GM19395 (cell line): ENCODE measurements at regions not wholly inside any gene's neighbourhood (a gene's known extent, or its start where the extent isn't known, plus 50 kb on each side); places are given as distances from the start of the nearest gene placed in this dataset.
"Not testable (repeated sequence)": the region's sequence is repeated elsewhere in the genome, so short reads cannot be mapped to it uniquely, and the experiment has no call there.

Experiments used
- ATAC-seq: cut with Tn5 transposase; IDR thresholded peaks from one replicate; pipeline ENCODE4 v1.9.1; 2021; ENCODE audit warnings: mild to moderate bottlenecking, moderate library complexity; ENCODE audit not compliant: unreplicated experiment

DNA sequence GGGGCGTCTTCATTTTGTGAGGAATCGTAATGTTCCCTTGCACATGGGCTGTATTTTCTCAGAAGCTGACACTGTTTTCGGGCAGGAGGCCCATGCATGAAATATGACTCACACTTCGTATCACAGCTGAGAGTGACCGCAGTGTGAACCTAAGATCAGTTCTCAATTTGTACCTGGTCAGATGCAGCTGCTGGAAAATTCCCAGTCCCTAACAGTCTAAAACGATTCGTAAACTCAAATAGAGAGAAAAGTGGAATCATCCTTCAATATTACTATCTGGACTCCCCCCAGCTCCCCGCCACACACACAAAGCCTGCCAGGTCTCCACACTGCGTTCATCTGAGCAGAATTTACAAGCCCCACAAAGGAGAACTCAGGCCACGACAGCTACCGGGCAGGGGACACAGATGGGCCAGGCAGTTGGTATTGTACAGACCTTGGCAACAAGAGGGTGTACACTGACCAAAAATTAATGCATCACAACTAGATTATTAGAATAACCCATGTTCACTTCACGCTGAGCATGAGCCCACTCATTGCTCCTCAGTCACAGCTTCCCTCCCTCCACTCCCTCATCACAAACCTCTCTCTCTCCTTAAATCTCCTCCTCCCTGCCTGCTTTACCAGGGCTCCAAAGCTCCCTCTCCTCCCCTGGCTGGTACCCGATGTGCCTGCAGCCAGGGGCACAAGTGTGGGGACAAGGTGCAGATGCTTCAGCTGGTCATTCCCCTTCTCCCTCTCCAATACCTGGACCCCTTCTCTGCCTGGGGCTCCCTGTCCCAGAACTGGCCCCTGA is 488.4 kb downstream of the PREX1 start:
- no peak for ATAC-seq

- no peak for ATAC-seq
These were observed 489.1 kb downstream of the PREX1 start for GRCh38 chr20:48338717-48339116.

- ATAC-seq = no peak
These were observed 491.2 kb downstream of the PREX1 start for GRCh38 chr20:48336597-48336996.

GRCh38 chr20:48335308-48336050 is 492.3 kb downstream of the PREX1 start:
- no peak for ATAC-seq

DNA sequence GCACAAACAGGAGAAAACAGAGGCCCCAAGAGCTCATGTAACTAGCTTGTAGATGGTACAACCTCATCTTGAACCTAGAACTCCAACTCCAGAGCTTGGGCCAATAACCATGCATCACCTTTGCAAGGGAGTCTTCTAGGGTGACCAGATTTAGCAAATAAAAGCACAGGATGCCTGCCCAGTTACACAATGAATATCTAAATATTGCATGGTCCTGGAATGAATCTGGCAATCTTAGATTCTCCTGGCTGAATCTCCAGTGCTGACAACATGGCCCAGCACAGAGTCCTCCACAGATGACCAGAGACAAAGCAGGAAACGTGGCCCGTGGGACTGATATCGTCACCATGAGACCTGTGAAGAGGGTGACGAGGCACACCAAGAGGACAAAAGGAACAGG is 494.1 kb downstream of the PREX1 start:
- no peak for ATAC-seq

DNA sequence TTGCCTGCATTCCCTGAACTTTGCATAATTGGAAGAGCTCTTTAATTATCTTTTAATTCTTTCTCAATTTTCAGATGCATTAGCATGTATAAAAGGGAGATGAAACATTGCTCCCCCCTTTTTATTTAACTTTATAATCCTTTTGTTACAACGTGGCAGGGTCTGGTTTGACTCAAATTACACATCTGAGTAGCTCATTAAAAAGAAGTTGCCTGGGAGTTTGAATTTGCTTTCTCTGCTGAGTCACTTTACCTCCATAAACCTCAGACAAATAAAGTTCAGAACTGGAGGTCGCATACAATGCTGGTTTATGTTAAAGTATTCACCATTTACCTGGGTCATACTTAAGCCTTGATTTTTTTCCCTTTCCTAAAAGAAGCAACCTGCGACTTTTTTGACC is 495.2 kb downstream of the PREX1 start:
- ATAC-seq = no peak

DNA sequence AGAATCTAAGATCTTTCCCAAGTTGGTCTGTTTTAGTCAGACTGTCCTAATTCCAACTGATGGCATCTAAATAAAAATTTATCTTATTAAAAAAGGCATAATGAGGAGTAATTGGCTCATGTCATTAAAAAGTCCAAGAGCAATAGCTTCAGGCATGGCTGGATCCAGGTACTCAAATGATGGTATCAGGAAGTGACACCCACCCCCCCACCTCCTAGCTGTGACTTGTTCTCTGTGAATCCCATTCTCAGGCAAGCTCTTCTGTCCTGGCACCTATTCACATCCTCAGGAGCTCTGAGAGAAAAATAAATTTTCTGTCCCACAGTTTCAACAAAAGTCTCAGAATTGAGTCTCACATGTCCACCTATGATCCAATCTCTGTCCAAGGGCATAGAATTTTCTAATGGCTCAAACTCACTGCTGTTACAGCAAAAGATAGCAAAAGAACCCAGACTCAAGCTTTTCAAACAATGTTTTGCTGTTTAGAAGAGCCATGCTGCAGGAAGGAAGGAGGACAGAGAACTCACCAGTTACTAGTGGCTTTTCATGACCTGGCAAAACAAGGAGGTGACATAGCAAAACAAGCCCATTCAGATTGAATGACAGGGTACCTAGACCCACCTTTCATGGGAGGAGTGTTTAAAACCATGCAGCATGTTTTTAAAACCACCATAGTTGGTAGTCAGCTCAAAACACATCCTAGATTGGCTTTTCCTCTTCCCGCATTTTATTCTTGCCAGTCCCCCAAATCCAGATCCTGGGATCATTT is 496.1 kb downstream of the PREX1 start:
- no peak for ATAC-seq

- ATAC-seq = no peak
These were observed 497.8 kb downstream of the PREX1 start for GRCh38 chr20:48329676-48330664.

- no peak for ATAC-seq
These were observed 498.7 kb downstream of the PREX1 start for GRCh38 chr20:48329031-48329615.

GRCh38 chr20:48327848-48328247 is 500.0 kb downstream of the PREX1 start:
- ATAC-seq = not testable (repeated sequence)

DNA sequence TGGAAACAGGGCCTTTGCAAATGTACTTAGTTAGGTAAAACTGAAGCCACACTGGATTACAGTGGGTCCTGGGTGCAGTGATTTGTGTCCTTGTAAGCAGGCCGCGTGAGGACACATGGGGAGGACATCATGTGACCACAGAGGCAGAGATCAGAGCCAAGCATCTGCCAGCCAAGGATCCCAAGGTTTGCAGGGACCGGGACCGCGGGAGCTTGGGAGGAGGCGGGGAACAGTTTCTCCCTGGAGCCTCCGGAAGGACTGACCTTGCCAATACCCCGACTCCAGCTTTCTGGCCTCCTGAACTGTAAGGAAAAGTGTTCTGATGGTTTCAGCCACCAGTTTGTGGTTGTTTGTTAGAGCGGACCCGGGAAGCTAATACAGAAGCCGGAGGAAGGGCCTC is 500.9 kb downstream of the PREX1 start:
- ATAC-seq = no peak

DNA sequence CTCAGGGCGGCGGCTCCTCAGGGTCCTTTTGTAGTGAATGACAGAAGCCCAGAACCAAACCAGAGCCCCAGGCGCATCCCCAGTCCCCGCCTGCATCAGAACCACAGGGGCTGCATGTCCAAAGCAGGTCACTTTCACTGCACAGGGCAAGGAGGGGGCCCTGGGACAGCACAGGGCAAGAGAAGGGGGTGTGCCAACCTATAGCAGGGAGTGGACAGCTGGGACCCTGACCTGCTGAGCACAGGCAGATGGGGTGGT is 501.4 kb downstream of the PREX1 start:
- no peak for ATAC-seq

GRCh38 chr20:48325656-48326433 is 502.0 kb downstream of the PREX1 start:
- ATAC-seq = no peak

- ATAC-seq = no peak
These were observed 503.1 kb downstream of the PREX1 start for GRCh38 chr20:48324744-48325143.

DNA sequence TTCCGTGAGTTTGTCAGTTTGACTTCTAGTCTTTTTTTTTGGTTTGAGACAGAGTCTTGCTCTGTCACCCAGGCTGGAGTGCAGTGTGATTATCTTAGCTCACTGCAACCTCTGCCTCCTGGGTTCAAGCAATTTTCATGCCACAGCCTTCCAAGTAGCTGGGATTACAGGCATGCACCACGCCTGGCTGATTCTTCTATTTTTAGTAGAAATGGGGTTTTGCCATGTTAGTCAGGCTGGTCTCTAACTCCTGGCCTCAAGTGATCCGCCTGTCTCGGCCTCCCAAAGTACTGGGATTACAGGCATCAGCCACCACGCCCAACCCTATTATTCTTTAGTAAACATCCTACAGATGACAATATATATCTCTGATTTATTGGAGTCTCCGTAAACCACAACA is 506.5 kb downstream of the PREX1 start:
- ATAC-seq = no peak

DNA sequence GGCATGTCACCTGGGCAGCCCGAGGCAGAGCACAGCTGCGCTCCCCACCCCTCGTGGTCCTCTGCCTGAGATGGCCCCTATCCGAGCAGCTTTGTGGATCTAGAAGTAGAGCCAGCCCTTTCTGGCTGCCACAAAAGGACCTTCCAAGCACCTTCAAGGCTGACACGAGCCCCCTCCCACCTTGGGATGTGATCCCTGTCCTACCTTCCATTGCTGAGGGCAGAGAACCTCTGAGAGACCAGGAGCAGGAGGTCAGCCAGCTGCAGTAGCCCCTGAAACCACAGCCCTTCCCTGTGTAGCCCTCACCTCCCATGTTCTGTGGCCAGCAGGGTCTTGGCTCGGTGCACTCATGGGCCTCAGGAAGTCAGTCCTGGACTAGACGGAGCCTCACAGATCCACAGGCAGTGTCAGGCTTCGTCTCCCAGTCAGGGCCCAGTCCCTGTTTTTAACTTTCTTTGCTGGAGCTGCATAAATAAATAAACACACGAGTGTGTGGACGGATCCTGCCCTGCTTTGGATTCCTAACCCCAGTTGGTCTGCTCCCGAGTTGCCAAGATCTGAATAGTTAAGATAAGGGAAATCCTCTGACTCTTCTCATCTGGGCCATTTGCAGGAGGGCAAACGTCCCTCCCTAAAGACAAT is 507.7 kb downstream of the PREX1 start:
- ATAC-seq = no peak

GRCh38 chr20:48317578-48317977 is 510.2 kb downstream of the PREX1 start:
- ATAC-seq = no peak

- ATAC-seq = no peak
These were observed 512.7 kb downstream of the PREX1 start for GRCh38 chr20:48314925-48315592.

DNA sequence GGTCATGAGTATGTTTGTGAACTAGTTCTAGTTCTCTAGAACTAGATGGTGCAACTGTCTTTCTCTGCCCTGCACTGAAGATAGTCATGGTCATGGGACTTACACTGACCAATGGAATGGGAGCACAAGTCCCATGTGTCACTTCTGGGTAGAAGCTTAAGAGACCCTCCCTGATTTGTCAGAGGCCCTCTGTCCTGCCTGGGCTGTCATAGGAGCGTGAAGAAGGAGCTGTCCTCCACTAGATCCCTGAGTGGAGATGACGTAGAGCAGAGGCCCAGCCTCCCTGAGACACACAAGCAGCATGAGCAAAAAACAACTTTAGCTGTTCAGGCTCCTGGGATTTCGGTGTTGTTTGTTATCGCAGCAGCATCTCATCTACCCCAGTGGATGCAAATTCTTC is 514.5 kb downstream of the PREX1 start:
- no peak for ATAC-seq
